ENCODE measurements at regions not wholly inside any gene's neighbourhood (a gene's known extent, or its start where the extent isn't known, plus 50 kb on each side); places are given as distances from the start of the nearest gene placed in this dataset.

- TF ChIP-seq, protein P1, sequence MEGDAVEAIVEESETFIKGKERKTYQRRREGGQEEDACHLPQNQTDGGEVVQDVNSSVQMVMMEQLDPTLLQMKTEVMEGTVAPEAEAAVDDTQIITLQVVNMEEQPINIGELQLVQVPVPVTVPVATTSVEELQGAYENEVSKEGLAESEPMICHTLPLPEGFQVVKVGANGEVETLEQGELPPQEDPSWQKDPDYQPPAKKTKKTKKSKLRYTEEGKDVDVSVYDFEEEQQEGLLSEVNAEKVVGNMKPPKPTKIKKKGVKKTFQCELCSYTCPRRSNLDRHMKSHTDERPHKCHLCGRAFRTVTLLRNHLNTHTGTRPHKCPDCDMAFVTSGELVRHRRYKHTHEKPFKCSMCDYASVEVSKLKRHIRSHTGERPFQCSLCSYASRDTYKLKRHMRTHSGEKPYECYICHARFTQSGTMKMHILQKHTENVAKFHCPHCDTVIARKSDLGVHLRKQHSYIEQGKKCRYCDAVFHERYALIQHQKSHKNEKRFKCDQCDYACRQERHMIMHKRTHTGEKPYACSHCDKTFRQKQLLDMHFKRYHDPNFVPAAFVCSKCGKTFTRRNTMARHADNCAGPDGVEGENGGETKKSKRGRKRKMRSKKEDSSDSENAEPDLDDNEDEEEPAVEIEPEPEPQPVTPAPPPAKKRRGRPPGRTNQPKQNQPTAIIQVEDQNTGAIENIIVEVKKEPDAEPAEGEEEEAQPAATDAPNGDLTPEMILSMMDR (IDR thresholded peaks at IDR 0.05; ENCODE audit: low read depth, low read length, poor library complexity, severe bottlenecking), result no peak
- TF ChIP-seq EZH2phosphoT487 (IDR thresholded peaks at IDR 0.05; ENCODE audit: borderline replicate concordance, low read length), result no peak
- Histone ChIP-seq H3K79me2 (ENCODE audit: control insufficient read depth, low read length) (no peaks in the 10 kb centered on the region), H3K4me3 (ENCODE audit: low read length) (no peak overlapping the region), H3F3A (ENCODE audit: control insufficient read depth, insufficient read depth) (no peaks in the 10 kb centered on the region), H3K9me2 (replicated peaks; ENCODE audit: control insufficient read depth, low read length) (no peaks in the 10 kb centered on the region), H4K20me1 (ENCODE audit: control insufficient read depth, insufficient read depth, low read depth, low read length) (no peaks in the 10 kb centered on the region), H3K4me1 (ENCODE audit: control insufficient read depth, low read length) (no peaks in the 10 kb centered on the region), H3K9me3 (ENCODE audit: control insufficient read depth, insufficient read depth, low read length) (no peaks in the 10 kb centered on the region), H3K27me3 (ENCODE audit: control insufficient read depth, low read length) (no peaks in the 10 kb centered on the region), H3K36me3 (ENCODE audit: control insufficient read depth, low read length) (no peaks in the 10 kb centered on the region), H3K27ac (ENCODE audit: low read depth, low read length) (no peak overlapping the region), H3K4me2 (ENCODE audit: low read length) (no peak overlapping the region)
Measured at GRCh38 chr18:29226213-29226612, 1049.3 kb upstream of the CDH2 start.

- Histone ChIP-seq H3K27me3 (ENCODE audit: control insufficient read depth, low read length) (no peaks in the 10 kb centered on the region), H3K9me2 (replicated peaks; ENCODE audit: control insufficient read depth, low read length) (no peaks in the 10 kb centered on the region), H3K36me3 (ENCODE audit: control insufficient read depth, low read length) (no peaks in the 10 kb centered on the region), H4K20me1 (ENCODE audit: control insufficient read depth, insufficient read depth, low read depth, low read length) (no peaks in the 10 kb centered on the region), H3F3A (ENCODE audit: control insufficient read depth, insufficient read depth) (no peaks in the 10 kb centered on the region), H3K9me3 (ENCODE audit: control insufficient read depth, insufficient read depth, low read length) (no peaks in the 10 kb centered on the region), H3K4me3 (ENCODE audit: low read length) (no peak overlapping the region), H3K4me1 (ENCODE audit: control insufficient read depth, low read length) (no peaks in the 10 kb centered on the region), H3K4me2 (ENCODE audit: low read length) (no peak overlapping the region), H3K79me2 (ENCODE audit: control insufficient read depth, low read length) (no peaks in the 10 kb centered on the region), H3K27ac (ENCODE audit: low read depth, low read length) (no peak overlapping the region)
- TF ChIP-seq, protein P1 (IDR thresholded peaks at IDR 0.05; ENCODE audit: low read depth, low read length, poor library complexity, severe bottlenecking), result no peak
- TF ChIP-seq EZH2phosphoT487 (IDR thresholded peaks at IDR 0.05; ENCODE audit: borderline replicate concordance, low read length), result no peak
Measured at GRCh38 chr18:29225351-29225750, 1048.4 kb upstream of the CDH2 start.

DNA sequence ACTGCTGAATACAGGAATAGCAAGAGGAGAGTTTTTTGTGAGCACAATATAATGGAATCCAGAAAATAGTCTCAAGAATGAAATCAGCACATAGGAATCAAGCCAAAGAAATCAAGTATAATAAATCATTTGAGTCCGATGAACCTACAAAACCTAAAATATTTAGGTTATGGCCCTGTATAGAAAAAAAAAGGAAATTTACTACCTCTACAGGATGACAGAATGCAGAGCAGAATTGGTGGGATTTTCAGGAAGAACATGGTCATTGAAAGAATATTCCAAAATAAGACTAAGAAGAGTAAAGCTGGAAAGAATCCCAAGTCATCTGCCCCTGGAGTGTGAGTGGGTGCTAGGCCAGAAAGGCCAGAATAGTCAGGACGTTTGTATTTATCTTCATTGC lies 1041.2 kb upstream of the CDH2 start:
- no peak overlapping the region for H3K4me3 ChIP-seq (ENCODE audit: low read length)
- TF ChIP-seq EZH2phosphoT487 (IDR thresholded peaks at IDR 0.05; ENCODE audit: borderline replicate concordance, low read length), result no peak
- no peak overlapping the region for H3K4me2 ChIP-seq (ENCODE audit: low read length)
- H3K79me2 ChIP-seq (ENCODE audit: control insufficient read depth, low read length), result no peaks in the 10 kb centered on the region
- no peaks in the 10 kb centered on the region for H3K9me2 ChIP-seq (replicated peaks; ENCODE audit: control insufficient read depth, low read length)
- no peaks in the 10 kb centered on the region for H3K4me1 ChIP-seq (ENCODE audit: control insufficient read depth, low read length)
- no peaks in the 10 kb centered on the region for H3F3A ChIP-seq (ENCODE audit: control insufficient read depth, insufficient read depth)
- no peaks in the 10 kb centered on the region for H4K20me1 ChIP-seq (ENCODE audit: control insufficient read depth, insufficient read depth, low read depth, low read length)
- no peaks in the 10 kb centered on the region for H3K9me3 ChIP-seq (ENCODE audit: control insufficient read depth, insufficient read depth, low read length)
- no peaks in the 10 kb centered on the region for H3K27me3 ChIP-seq (ENCODE audit: control insufficient read depth, low read length)
- no peaks in the 10 kb centered on the region for H3K36me3 ChIP-seq (ENCODE audit: control insufficient read depth, low read length)
- no peak overlapping the region for H3K27ac ChIP-seq (ENCODE audit: low read depth, low read length)

GRCh38 chr18:29217124-29217915 lies 1040.4 kb upstream of the CDH2 start:
- Histone ChIP-seq H3K27me3 (ENCODE audit: control insufficient read depth, low read length) (no peaks in the 10 kb centered on the region), H3K9me3 (ENCODE audit: control insufficient read depth, insufficient read depth, low read length) (no peaks in the 10 kb centered on the region)
- TF ChIP-seq, protein P1 (IDR thresholded peaks at IDR 0.05; ENCODE audit: low read depth, low read length, poor library complexity, severe bottlenecking), result no peak
- TF ChIP-seq EZH2phosphoT487 (IDR thresholded peaks at IDR 0.05; ENCODE audit: borderline replicate concordance, low read length), result no peak

More at GRCh38 chr18:29217124-29217915, 1040.4 kb upstream of the CDH2 start:
- H3K79me2 ChIP-seq (ENCODE audit: control insufficient read depth, low read length), result no peaks in the 10 kb centered on the region
- no peaks in the 10 kb centered on the region for H3K36me3 ChIP-seq (ENCODE audit: control insufficient read depth, low read length)
- no peak overlapping the region for H3K4me3 ChIP-seq (ENCODE audit: low read length)
- no peak overlapping the region for H3K4me2 ChIP-seq (ENCODE audit: low read length)
- H3K4me1 ChIP-seq (ENCODE audit: control insufficient read depth, low read length), result no peaks in the 10 kb centered on the region
- no peaks in the 10 kb centered on the region for H4K20me1 ChIP-seq (ENCODE audit: control insufficient read depth, insufficient read depth, low read depth, low read length)
- H3F3A ChIP-seq (ENCODE audit: control insufficient read depth, insufficient read depth), result no peaks in the 10 kb centered on the region
- H3K27ac ChIP-seq (ENCODE audit: low read depth, low read length), result no peak overlapping the region
- no peaks in the 10 kb centered on the region for H3K9me2 ChIP-seq (replicated peaks; ENCODE audit: control insufficient read depth, low read length)

Data from DOHH2 (cell line).